ENCODE measurements at regions not wholly inside any gene's neighbourhood (a gene's known extent, or its start where the extent isn't known, plus 50 kb on each side); places are given as distances from the start of the nearest gene placed in this dataset.

DNA sequence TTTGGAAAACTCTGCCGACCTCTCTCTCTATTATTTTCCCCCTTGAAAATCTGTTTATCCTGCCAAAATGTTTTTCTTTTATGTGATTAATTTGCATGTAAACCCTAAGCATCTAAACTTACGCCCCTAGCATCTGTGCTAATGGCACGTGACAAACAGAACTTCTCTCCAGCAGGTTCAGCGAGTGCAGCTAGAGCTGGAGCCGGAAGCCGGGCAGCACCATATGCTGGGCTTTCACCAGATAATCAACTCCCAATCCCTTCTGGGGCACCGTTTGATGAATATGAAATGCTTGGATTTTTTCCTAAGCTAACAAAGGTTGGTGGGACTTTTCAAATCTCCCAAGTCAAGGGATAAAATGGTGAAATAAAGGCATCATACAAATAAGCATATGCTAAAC lies 667.5 kb upstream of the TMEM132C start:
- TF ChIP-seq, protein P1, sequence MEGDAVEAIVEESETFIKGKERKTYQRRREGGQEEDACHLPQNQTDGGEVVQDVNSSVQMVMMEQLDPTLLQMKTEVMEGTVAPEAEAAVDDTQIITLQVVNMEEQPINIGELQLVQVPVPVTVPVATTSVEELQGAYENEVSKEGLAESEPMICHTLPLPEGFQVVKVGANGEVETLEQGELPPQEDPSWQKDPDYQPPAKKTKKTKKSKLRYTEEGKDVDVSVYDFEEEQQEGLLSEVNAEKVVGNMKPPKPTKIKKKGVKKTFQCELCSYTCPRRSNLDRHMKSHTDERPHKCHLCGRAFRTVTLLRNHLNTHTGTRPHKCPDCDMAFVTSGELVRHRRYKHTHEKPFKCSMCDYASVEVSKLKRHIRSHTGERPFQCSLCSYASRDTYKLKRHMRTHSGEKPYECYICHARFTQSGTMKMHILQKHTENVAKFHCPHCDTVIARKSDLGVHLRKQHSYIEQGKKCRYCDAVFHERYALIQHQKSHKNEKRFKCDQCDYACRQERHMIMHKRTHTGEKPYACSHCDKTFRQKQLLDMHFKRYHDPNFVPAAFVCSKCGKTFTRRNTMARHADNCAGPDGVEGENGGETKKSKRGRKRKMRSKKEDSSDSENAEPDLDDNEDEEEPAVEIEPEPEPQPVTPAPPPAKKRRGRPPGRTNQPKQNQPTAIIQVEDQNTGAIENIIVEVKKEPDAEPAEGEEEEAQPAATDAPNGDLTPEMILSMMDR (IDR thresholded peaks at IDR 0.05), result no peak
- no peak for TF ChIP-seq POLR2A (IDR thresholded peaks at IDR 0.05)
